ENCODE measurements at regions not wholly inside any gene's neighbourhood (a gene's known extent, or its start where the extent isn't known, plus 50 kb on each side); places are given as distances from the start of the nearest gene placed in this dataset.

DNA sequence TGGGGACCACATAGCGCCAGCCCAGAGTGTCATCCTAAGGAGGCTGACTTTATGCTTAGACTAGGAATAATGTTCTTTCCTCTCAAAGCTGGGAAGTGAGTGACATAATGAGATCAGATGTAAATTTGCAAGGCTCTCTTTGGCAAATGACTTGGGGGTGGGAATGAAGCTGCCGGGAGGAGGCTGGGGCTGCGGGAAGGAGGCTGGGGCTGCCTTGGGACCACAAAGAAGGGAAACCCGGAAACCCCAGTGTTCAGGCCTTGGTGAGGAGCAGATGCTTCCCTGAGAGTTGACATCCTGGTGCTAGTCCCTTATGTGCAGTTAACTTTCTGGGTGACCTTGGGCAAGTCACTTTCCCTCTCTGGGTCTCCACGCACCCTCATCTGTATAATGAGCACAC is 182.0 kb downstream of the CHST1 start:
- no peak overlapping the region for H2AFZ ChIP-seq (ENCODE audit: low read depth, low read length)
- no peaks in the 10 kb centered on the region for H3K4me1 ChIP-seq (ENCODE audit: control insufficient read depth, extremely low read depth, insufficient read depth, low read length)
- H3K9me1 ChIP-seq (replicated peaks; ENCODE audit: control insufficient read depth, extremely low read depth, insufficient read depth, low read length), result no peaks in the 10 kb centered on the region
- H3K36me3 ChIP-seq (ENCODE audit: control insufficient read depth in 2 of 2, extremely low read depth in 1 of 2, insufficient read depth in 2 of 2, low read length in 2 of 2), result no peaks in the 10 kb centered on the region
- dilution Hi-C loops (cut with MboI; ENCODE audit: extremely low pct_ligation_motif_present, low sequenced_read_pairs) (no loop called here), intact Hi-C loops (cut with micrococcal nuclease) (loop anchor here (10.0 kb wide), 1 partner anchor 59 kb away; no protein-coding TSS in a partner anchor)
- POLR2A ChIA-PET, result no interaction called here
- no peak overlapping the region for H3K9ac ChIP-seq (replicated peaks; ENCODE audit: extremely low read depth, insufficient read depth, low read length)
- peaks cover 0 to 2% of the 10 kb centered on the region in 2 experiments for H3K27me3 ChIP-seq (ENCODE audit: control insufficient read depth in 2 of 2, insufficient read depth in 2 of 2, low read length in 2 of 2)
- no peak overlapping the region for H3K27ac ChIP-seq (ENCODE audit: insufficient read depth, low read depth, low read length)
- H3K9me3 ChIP-seq (replicated peaks; ENCODE audit: control insufficient read depth, insufficient read depth, low read length), result no peaks in the 10 kb centered on the region
- BruUV-seq (replicated peaks), result no TSS peak
- no peak overlapping the region for H3K4me2 ChIP-seq (ENCODE audit: insufficient read depth, low read length)
- CTCF ChIA-PET, result interaction anchor here (1.8 kb wide), 1 partner anchor 288 kb away, joined by 7 read pairs; no protein-coding TSS in a partner anchor
- H3K79me2 ChIP-seq (ENCODE audit: control insufficient read depth, insufficient read depth, low read length), result no peaks in the 10 kb centered on the region
- H3K4me3 ChIP-seq (replicated peaks in 1 of 3; ENCODE audit: insufficient read depth in 1 of 3, low read depth in 1 of 3, low read length in 3 of 3), result no peak overlapping the region
- no peak for DNase-seq (ENCODE audit: low read depth, low spot score)
- no peaks in the 10 kb centered on the region for H4K20me1 ChIP-seq (replicated peaks; ENCODE audit: control insufficient read depth, extremely low read depth, insufficient read depth, low read length)
- no peak for FAIRE-seq
- TF ChIP-seq, protein P1, sequence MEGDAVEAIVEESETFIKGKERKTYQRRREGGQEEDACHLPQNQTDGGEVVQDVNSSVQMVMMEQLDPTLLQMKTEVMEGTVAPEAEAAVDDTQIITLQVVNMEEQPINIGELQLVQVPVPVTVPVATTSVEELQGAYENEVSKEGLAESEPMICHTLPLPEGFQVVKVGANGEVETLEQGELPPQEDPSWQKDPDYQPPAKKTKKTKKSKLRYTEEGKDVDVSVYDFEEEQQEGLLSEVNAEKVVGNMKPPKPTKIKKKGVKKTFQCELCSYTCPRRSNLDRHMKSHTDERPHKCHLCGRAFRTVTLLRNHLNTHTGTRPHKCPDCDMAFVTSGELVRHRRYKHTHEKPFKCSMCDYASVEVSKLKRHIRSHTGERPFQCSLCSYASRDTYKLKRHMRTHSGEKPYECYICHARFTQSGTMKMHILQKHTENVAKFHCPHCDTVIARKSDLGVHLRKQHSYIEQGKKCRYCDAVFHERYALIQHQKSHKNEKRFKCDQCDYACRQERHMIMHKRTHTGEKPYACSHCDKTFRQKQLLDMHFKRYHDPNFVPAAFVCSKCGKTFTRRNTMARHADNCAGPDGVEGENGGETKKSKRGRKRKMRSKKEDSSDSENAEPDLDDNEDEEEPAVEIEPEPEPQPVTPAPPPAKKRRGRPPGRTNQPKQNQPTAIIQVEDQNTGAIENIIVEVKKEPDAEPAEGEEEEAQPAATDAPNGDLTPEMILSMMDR (IDR thresholded peaks at IDR 0.05; ENCODE audit: extremely low read depth in 1 of 2, insufficient read depth in 1 of 2, low read depth in 1 of 2, low read length in 2 of 2), result no peak
- TF ChIP-seq FOS (IDR thresholded peaks at IDR 0.05; ENCODE audit: borderline replicate concordance, insufficient read depth, low read length) (no peak), EZH2 (IDR thresholded peaks at IDR 0.05; ENCODE audit: borderline replicate concordance, low read depth, low read length, severe bottlenecking) (no peak), GATA2 (IDR thresholded peaks at IDR 0.05; ENCODE audit: insufficient read depth, insufficient read length, low read depth, low read length) (no peak), MYC (IDR thresholded peaks at IDR 0.05; ENCODE audit: low read depth, low read length) (no peak), JUN (IDR thresholded peaks at IDR 0.05; ENCODE audit: borderline replicate concordance, insufficient read depth, insufficient read length, low read depth) (no peak), POLR2A (IDR thresholded peaks at IDR 0.05; ENCODE audit: low read depth, low read length) (no peak), POLR2AphosphoS5 (IDR thresholded peaks at IDR 0.05; ENCODE audit: insufficient read depth, low read depth, low read length) (no peak)
- TF ChIP-seq, protein P2, sequence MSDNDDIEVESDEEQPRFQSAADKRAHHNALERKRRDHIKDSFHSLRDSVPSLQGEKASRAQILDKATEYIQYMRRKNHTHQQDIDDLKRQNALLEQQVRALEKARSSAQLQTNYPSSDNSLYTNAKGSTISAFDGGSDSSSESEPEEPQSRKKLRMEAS (IDR thresholded peaks at IDR 0.05; ENCODE audit: insufficient read depth, insufficient read length), result no peak

Data from endothelial cell of umbilical vein (primary cell).